M059J (cell line): ENCODE measurements at regions not wholly inside any gene's neighbourhood (a gene's known extent, or its start where the extent isn't known, plus 50 kb on each side); places are given as distances from the start of the nearest gene placed in this dataset.

Experiments used
- DNase-seq: peaks from one replicate; pipeline ENCODE4 v3.0.0-alpha.2; 2012; ENCODE audit warnings: low read depth

DNA sequence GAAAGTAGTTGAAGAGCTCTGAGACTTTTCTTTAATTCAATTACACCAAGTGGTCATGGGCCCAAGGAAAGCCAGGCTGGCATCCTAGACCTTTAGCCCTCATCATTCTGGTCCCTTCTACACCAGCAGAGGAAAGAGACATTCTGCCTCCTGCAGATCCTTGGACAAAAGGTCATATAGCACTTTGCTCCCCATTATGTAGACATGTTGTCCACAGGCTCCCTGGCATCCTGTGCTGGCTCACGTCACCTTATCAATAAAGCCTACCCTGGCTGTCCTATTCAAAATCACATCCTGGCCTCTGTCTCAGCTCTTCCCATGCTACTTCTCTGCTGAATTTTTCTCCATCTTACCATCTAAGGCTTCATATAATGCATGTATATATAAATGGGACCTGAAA is 61.6 kb upstream of the MAF start:
- no peak for DNase-seq

DNA sequence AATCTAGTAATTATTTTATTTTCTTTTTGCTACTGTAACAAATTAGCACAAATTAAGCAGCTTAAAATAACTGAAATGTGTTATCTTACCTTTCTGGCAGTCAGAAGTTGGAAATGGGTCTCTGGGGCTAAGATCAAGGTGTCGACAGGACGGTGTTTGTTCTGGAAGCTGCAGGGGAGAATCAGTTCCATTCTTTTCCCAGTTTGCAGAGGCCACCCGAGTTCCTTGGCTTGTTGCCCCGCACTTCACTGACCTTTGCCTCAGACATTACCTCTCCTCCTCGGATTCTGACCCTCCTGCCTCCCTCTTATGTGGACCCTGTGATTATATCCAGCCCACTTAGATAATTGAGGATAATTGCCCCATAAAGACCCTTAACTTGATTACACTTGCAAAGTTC is 61.0 kb upstream of the MAF start:
- DNase-seq, result no peak

DNA sequence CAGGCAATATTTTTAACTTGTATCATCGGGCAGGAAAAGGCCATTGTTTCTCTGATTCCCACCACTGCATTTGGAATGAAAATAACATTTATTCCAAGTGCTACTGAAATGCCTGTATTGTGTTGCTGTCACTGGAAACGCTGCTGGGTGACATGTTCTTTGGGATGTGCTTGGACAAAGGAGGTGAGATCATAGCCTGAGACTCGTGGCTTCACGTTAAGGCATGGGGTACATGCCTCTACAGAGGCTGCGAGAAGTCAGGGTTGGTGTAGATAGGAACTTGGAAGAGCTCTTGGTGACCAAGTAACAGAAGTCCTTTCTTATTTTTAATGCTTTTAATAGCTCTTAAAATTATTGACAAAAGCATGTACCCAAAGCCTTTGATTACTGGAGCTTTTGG is 58.8 kb upstream of the MAF start:
- DNase-seq, result no peak

DNA sequence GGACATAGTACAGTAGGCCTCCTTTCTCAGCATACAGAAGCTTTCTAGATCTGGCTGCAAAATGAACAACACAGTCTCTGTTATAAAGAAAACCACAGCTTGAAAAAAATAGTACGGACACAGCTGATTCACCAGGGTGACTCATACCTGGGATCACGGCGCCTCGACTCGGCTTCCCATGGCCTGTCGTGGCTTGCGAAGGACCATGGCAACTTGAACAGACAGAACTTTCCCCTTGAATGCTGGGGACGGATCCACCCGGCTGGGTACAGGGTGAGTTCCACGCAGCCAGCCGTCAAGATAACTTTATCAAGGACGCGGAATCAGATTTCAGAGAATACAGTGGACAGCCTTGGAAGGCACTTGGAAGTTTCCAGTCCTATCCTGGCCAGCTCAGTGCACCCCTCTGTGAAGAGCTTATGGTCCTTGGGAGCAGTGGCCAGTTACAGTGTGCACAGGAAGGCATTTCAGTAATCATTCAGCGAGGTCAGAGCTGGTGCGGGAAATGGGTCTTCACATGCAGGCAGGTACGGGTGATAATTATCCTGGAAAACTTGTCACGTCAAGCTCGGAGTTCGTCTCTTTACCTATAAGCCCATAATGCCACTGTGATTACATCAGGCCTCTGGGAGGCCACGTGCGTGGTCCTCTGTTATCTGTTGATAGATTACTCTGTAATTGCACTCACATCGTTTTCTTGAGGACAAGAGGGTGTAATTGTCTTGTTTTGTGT is 57.9 kb upstream of the MAF start:
- peak; percentile 83 for DNase-seq

DNA sequence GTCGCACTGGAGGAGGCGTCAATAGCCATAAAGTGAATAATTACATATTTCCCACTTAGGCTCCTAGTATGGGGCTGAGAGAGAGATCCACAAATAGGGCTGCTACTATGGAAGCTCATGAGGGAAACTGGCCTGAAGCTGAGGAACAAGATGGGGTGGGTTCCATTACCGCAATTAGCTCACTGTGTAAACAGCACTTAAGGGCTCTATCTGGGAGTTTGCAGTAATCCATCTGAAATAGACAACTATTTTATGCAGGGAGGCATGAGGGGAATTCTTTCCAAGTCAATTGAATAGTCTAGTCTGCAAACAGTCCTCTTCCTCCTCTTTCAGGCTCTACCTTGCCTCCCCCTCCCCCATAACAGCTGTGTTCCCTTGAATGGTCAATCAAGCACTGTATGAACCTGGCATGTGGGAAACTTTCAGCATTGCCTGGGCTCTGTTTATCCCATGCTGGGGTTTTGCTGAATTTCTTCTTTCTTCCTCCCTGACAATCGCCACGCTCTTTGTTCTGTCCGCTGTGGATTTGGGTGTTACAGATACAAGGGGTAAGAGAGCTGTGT is 56.1 kb upstream of the MAF start:
- DNase-seq, result no peak

DNA sequence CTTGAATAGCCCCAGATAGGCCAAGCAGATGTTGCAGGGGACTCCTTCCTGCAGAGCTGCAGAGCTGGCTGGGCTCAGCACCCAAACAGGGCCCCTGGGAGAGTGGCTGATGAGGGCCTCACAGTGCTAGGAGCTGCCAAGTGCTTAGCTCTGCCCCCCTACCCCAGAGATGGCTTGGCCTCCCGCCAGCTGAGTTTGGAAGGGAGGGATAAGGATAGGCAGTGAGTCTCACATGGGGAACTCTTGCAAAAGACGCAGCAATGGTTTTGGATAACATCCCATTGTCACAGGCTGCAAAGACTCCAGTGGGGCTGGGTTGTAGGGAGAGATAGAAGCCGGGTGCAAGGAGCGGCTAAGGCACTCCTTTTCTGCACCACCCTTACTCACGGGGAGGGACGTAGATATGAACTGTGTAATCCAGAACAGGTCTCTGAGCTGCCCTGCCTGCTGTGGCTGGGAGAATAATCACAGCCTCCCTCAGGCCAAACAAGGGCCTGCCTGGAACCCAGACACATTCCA is 52.9 kb upstream of the MAF start:
- no peak for DNase-seq

DNA sequence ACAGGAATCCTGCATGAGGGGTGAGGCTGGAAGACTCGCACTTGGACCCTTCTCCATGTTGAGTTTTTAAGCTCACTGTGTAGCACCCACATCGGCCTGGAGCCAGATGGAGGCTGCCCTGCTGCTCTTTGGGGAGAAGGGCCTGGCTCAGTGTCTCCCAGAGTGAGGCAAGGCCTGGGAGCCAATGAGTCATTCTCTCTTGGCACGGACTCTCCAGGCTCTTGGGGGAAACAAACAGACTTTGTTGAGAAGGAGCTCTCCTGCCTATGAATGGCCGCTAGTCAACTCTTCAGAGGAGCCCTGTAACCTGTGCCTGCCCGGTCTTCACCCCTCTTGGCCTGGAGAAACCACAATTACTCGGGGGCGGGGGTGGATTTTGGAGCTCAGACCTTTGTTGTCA is 50.8 kb upstream of the MAF start:
- DNase-seq, result peak; percentile 72
